HL-60 (cell line): ENCODE measurements at regions not wholly inside any gene's neighbourhood (a gene's known extent, or its start where the extent isn't known, plus 50 kb on each side); places are given as distances from the start of the nearest gene placed in this dataset.

Experiments
- CTCF ChIP-seq: IDR thresholded peaks from one replicate; pipeline ENCODE4 v1.5.1; 2011; ENCODE audit warnings: low read length, control low read depth, inconsistent platforms; ENCODE audit not compliant: insufficient read depth
- POLR2AphosphoS5 ChIP-seq: IDR thresholded peaks from 2 replicates; pipeline ENCODE4 v1.6.1; 2012; ENCODE audit warnings: low read depth

- TF ChIP-seq CTCF = no peak
- no peak for TF ChIP-seq POLR2AphosphoS5
Observed at GRCh38 chr12:78398750-78399149, 465.8 kb upstream of the SYT1 start.
